GM23338 (cell line): ENCODE measurements at regions not wholly inside any gene's neighbourhood (a gene's known extent, or its start where the extent isn't known, plus 50 kb on each side); places are given as distances from the start of the nearest gene placed in this dataset.

Experiments
- ATAC-seq: fragments of 200-7000 bp; cut with Tn5 transposase; 3 replicates; pipeline ENCODE4 v1.9.1; 2020
- DNase-seq: peaks from one replicate; pipeline ENCODE4 v3.0.0-alpha.2; 2015; ENCODE audit warnings: low spot score
- H2AFZ ChIP-seq: fragments of 200-600 bp; sonication (generic); 2 replicates; pipeline ENCODE4 v1.8.0; 2016; ENCODE audit warnings: antibody characterized with exemption, mild to moderate bottlenecking, moderate library complexity
- H3F3A ChIP-seq: fragments of 200-600 bp; sonication (generic); replicated peaks from 2 replicates; pipeline ENCODE4 v1.8.0; 2017; ENCODE audit warnings: antibody characterized with exemption, mixed run types, low read depth
- H3K27ac ChIP-seq: fragments of 200-600 bp; sonication (generic); 2 replicates; pipeline ENCODE4 v1.6.1; 2016; ENCODE audit warnings: low read depth
- H3K27me3 ChIP-seq: fragments of 200-600 bp; sonication (generic); 2 replicates; pipeline ENCODE4 v1.8.0; 2016; ENCODE audit warnings: mild to moderate bottlenecking, mixed run types, moderate library complexity; ENCODE audit not compliant: insufficient read depth
- H3K36me3 ChIP-seq: fragments of 200-600 bp; sonication (generic); 2 replicates; pipeline ENCODE4 v1.8.0; 2016; ENCODE audit warnings: mild to moderate bottlenecking; ENCODE audit not compliant: insufficient read depth
- H3K4me1 ChIP-seq: fragments of 200-600 bp; sonication (generic); 2 replicates; pipeline ENCODE4 v1.8.0; 2016; ENCODE audit warnings: mild to moderate bottlenecking, moderate library complexity; ENCODE audit not compliant: insufficient read depth
- H3K4me2 ChIP-seq: fragments of 200-600 bp; sonication (generic); 2 replicates; pipeline ENCODE4 v1.7.1; 2017; ENCODE audit warnings: mixed run types
- H3K4me3 ChIP-seq: fragments of 200-600 bp; sonication (generic); 2 replicates; pipeline ENCODE4 v1.6.1; 2016; ENCODE audit warnings: mixed run types
- H3K79me2 ChIP-seq: fragments of 200-600 bp; sonication (generic); replicated peaks from 2 replicates; pipeline ENCODE4 v1.8.0; 2017; ENCODE audit warnings: mild to moderate bottlenecking; ENCODE audit not compliant: insufficient read depth
- H3K9me2 ChIP-seq: fragments of 200-600 bp; sonication (generic); 2 replicates; pipeline ENCODE4 v1.8.0; 2017; ENCODE audit not compliant: insufficient read depth
- H4K20me1 ChIP-seq: fragments of 200-600 bp; sonication (generic); replicated peaks from 2 replicates; pipeline ENCODE4 v1.8.0; 2017; ENCODE audit warnings: mild to moderate bottlenecking; ENCODE audit not compliant: insufficient read depth
- H3K27ac Mint-ChIP-seq: 2 replicates; pipeline ENCODE4 v1.8.0; 2020; ENCODE audit warnings: inconsistent platforms, mild to moderate bottlenecking, moderate library complexity, mixed read lengths
- H3K27me3 Mint-ChIP-seq: 3 replicates; pipeline ENCODE4 v1.8.0; 2022; ENCODE audit warnings: low read depth, mild to moderate bottlenecking, moderate library complexity, mixed read lengths, inconsistent platforms; ENCODE audit not compliant: insufficient read depth, poor library complexity
- H3K36me3 Mint-ChIP-seq: 3 replicates; pipeline ENCODE4 v1.8.0; 2021; ENCODE audit warnings: low read depth, mild to moderate bottlenecking, inconsistent platforms, moderate library complexity, mixed read lengths
- H3K4me1 Mint-ChIP-seq: 3 replicates; pipeline ENCODE4 v1.8.0; 2020; ENCODE audit warnings: mild to moderate bottlenecking, inconsistent platforms, mixed read lengths
- H3K4me3 Mint-ChIP-seq: 3 replicates; pipeline ENCODE4 v1.8.0; 2021; ENCODE audit warnings: moderate library complexity, mild to moderate bottlenecking, inconsistent platforms, mixed read lengths
- H3K9me3 Mint-ChIP-seq: 3 replicates; pipeline ENCODE4 v1.8.0; 2020; ENCODE audit warnings: moderate library complexity, mild to moderate bottlenecking, inconsistent platforms, mixed read lengths
- CREB1 ChIP-seq: fragments of 250-450 bp; sonication (Bioruptor Pico); IDR thresholded peaks from 2 replicates; pipeline ENCODE4 v1.5.0; 2020; ENCODE audit warnings: low read depth, mild to moderate bottlenecking, moderate library complexity
- EZH2 ChIP-seq: fragments of 200-600 bp; sonication (generic); IDR thresholded peaks from one replicate; pipeline ENCODE4 v1.8.0; 2017; ENCODE audit warnings: antibody characterized with exemption, mild to moderate bottlenecking, low read depth; ENCODE audit not compliant: unreplicated experiment
- JUNB ChIP-seq: IDR thresholded peaks from one replicate; pipeline ENCODE4 v1.6.1; 2016; ENCODE audit warnings: antibody characterized with exemption; ENCODE audit not compliant: unreplicated experiment
- TF ChIP-seq, protein P1 (sequence below), 2 experiments: fragments of 200-600 bp in 1 of 2; sonication (generic) in 1 of 2; conservative IDR thresholded peaks; 2 replicates each; pipeline versions ENCODE4 v1.5.1 to v1.6.1; 2016 to 2017; ENCODE audit warnings: antibody characterized with exemption in 2 of 2, low read depth in 2 of 2, mild to moderate bottlenecking in 2 of 2, moderate library complexity in 1 of 2
- TF ChIP-seq, protein P2 (sequence below): fragments of 250-450 bp; sonication (Bioruptor Pico); IDR thresholded peaks from 2 replicates; pipeline ENCODE4 v1.5.0; 2020; ENCODE audit warnings: mild to moderate bottlenecking, moderate library complexity

DNA sequence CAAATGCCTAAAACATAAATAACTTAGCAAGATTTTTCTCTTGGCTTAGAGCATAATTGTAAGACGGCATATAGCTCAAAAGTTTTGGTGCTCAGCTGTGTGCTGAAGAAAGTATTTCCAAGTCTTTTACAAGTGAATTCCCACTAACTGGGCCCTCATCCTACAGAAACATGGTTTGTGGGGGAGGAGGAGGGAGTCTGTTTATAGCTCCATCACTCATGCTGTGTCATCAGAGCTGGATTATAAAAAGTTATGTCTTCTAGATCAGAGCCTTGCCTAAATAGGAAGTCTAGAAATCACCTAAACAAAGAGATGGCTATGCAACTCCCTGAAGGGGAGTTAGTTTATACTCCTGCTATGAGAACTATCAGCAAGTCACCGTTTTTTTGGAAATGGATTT, 65.9 kb upstream of the OTOGL start:
- H3K36me3 Mint-ChIP-seq, result no peaks in the 10 kb centered on the region
- Histone ChIP-seq H2AFZ (no peak overlapping the region), H3K27me3 (peaks cover 12% of the 10 kb centered on the region; the same call in 1 of the 2 replicates), H3K4me3 (no peak overlapping the region), H3K36me3 (no peaks in the 10 kb centered on the region), H3K27ac (no peak overlapping the region), H3K4me2 (0 out of 2 replicates have a peak overlapping the region, but pooled peaks have one; percentile 14), H3K79me2 (no peaks in the 10 kb centered on the region), H3K9me2 (no peaks in the 10 kb centered on the region), H4K20me1 (no peaks in the 10 kb centered on the region), H3K4me1 (peaks cover 6% of the 10 kb centered on the region; the same call in 1 of the 2 replicates), H3F3A (no peaks in the 10 kb centered on the region)
- no peak overlapping the region for H3K27ac Mint-ChIP-seq
- H3K4me1 Mint-ChIP-seq, result peaks cover 16% of the 10 kb centered on the region
- H3K27me3 Mint-ChIP-seq, result no peaks in the 10 kb centered on the region
- DNase-seq (no peak), ATAC-seq (no peak)
- TF ChIP-seq JUNB, result no peak
- TF ChIP-seq, protein P1, sequence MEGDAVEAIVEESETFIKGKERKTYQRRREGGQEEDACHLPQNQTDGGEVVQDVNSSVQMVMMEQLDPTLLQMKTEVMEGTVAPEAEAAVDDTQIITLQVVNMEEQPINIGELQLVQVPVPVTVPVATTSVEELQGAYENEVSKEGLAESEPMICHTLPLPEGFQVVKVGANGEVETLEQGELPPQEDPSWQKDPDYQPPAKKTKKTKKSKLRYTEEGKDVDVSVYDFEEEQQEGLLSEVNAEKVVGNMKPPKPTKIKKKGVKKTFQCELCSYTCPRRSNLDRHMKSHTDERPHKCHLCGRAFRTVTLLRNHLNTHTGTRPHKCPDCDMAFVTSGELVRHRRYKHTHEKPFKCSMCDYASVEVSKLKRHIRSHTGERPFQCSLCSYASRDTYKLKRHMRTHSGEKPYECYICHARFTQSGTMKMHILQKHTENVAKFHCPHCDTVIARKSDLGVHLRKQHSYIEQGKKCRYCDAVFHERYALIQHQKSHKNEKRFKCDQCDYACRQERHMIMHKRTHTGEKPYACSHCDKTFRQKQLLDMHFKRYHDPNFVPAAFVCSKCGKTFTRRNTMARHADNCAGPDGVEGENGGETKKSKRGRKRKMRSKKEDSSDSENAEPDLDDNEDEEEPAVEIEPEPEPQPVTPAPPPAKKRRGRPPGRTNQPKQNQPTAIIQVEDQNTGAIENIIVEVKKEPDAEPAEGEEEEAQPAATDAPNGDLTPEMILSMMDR (conservative IDR thresholded peaks at IDR 0.05; ENCODE audit: low read depth in 2 of 2), result no peak
- TF ChIP-seq, protein P2, sequence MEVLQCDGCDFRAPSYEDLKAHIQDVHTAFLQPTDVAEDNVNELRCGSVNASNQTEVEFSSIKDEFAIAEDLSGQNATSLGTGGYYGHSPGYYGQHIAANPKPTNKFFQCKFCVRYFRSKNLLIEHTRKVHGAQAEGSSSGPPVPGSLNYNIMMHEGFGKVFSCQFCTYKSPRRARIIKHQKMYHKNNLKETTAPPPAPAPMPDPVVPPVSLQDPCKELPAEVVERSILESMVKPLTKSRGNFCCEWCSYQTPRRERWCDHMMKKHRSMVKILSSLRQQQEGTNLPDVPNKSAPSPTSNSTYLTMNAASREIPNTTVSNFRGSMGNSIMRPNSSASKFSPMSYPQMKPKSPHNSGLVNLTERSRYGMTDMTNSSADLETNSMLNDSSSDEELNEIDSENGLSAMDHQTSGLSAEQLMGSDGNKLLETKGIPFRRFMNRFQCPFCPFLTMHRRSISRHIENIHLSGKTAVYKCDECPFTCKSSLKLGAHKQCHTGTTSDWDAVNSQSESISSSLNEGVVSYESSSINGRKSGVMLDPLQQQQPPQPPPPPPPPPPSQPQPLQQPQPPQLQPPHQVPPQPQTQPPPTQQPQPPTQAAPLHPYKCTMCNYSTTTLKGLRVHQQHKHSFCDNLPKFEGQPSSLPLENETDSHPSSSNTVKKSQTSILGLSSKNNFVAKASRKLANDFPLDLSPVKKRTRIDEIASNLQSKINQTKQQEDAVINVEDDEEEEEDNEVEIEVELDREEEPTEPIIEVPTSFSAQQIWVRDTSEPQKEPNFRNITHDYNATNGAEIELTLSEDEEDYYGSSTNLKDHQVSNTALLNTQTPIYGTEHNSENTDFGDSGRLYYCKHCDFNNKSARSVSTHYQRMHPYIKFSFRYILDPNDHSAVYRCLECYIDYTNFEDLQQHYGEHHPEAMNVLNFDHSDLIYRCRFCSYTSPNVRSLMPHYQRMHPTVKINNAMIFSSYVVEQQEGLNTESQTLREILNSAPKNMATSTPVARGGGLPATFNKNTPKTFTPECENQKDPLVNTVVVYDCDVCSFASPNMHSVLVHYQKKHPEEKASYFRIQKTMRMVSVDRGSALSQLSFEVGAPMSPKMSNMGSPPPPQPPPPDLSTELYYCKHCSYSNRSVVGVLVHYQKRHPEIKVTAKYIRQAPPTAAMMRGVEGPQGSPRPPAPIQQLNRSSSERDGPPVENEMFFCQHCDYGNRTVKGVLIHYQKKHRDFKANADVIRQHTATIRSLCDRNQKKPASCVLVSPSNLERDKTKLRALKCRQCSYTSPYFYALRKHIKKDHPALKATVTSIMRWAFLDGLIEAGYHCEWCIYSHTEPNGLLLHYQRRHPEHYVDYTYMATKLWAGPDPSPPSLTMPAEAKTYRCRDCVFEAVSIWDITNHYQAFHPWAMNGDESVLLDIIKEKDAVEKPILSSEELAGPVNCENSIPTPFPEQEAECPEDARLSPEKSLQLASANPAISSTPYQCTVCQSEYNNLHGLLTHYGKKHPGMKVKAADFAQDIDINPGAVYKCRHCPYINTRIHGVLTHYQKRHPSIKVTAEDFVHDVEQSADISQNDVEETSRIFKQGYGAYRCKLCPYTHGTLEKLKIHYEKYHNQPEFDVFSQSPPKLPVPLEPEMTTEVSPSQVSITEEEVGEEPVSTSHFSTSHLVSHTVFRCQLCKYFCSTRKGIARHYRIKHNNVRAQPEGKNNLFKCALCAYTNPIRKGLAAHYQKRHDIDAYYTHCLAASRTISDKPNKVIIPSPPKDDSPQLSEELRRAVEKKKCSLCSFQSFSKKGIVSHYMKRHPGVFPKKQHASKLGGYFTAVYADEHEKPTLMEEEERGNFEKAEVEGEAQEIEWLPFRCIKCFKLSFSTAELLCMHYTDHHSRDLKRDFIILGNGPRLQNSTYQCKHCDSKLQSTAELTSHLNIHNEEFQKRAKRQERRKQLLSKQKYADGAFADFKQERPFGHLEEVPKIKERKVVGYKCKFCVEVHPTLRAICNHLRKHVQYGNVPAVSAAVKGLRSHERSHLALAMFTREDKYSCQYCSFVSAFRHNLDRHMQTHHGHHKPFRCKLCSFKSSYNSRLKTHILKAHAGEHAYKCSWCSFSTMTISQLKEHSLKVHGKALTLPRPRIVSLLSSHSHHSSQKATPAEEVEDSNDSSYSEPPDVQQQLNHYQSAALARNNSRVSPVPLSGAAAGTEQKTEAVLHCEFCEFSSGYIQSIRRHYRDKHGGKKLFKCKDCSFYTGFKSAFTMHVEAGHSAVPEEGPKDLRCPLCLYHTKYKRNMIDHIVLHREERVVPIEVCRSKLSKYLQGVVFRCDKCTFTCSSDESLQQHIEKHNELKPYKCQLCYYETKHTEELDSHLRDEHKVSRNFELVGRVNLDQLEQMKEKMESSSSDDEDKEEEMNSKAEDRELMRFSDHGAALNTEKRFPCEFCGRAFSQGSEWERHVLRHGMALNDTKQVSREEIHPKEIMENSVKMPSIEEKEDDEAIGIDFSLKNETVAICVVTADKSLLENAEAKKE (CRISPR knock-in tag), result no peak
- no peak for TF ChIP-seq EZH2
- no peak for TF ChIP-seq CREB1 (CRISPR knock-in tag)
- H3K4me3 Mint-ChIP-seq, result no peak overlapping the region
- H3K9me3 Mint-ChIP-seq, result no peaks in the 10 kb centered on the region
